Stimulated activated CD8-positive, alpha-beta memory T cell treated with anti-CD3 and anti-CD28 coated beads, Interleukin-7, amount 100 ng/mL, for 48 hours (primary cell): ENCODE measurements at regions not wholly inside any gene's neighbourhood (a gene's known extent, or its start where the extent isn't known, plus 50 kb on each side); places are given as distances from the start of the nearest gene placed in this dataset.
"Not testable (repeated sequence)": the region's sequence is repeated elsewhere in the genome, so short reads cannot be mapped to it uniquely, and the experiment has no call there.

Experiments
- DNase-seq, 2 donors: peaks; one replicate each; pipeline ENCODE4 v3.0.0-alpha.2; 2020; ENCODE audit warnings: low read depth in 1 of 2; ENCODE audit errors: extremely low read depth in 1 of 2

DNA sequence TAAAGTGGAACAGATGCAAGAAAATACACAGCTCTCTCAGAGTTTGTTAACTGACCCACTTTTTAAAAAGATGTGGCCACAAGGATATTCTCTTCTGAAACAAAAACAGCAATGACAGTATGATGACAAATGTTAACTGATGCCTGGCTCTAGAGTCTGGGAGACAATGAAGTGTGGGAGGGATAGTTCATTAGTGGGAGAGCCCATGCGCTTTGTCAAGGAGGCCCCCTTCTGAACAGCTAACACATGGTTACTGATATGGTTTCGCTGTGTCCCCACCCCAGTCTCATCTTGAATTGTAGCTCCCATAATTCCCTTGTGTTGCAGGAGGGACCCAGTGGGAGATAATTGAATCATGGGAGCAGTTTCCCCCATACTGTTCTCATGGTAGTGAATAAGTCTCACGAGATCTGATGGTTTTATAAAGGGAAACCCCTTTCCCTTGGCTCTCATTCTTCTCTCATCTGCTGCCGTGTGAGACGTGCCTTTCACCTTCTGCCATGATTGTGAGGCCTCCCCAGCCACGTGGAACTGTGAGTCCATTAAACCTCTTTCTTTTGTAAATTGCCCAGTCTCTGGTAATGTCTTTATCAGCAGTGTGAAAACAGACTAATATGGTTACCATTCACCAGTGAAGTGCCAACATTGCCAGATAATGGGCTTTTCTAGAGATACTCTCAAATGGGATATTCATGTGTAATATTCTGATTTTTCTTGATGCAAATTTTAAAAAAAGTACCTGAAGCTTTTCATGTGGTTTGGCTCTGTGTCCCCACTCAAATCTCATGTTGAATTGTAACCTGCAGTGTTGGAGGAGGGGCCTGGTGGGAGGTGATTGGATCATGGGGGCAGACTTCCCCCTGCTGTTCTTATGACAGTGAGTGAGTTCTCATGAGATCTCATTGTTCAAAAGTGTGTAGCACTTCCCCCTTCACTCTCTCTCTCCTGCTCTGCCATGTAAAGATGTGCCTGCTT, 435.8 kb downstream of the SHISA9 start:
- DNase-seq = not testable (repeated sequence)

DNA sequence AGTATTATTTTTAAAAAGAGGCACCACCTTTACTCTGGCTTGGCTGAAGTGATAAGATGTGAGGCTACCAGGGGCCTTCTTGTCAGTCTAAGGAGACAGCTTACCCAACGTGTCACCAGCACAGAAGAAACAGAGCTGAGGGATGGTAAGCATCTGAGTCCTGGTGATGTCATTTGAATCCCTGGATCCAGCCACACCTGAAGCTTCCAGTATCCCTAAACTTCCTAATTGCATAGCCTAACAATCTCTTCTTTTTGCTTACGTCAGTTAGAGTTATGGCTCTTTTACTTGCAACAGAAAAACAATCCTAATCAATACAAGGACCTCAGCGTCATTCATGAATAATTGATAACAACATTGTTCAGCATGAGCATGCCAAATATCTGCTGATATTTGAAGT, 436.6 kb downstream of the SHISA9 start:
- DNase-seq = no peak

DNA sequence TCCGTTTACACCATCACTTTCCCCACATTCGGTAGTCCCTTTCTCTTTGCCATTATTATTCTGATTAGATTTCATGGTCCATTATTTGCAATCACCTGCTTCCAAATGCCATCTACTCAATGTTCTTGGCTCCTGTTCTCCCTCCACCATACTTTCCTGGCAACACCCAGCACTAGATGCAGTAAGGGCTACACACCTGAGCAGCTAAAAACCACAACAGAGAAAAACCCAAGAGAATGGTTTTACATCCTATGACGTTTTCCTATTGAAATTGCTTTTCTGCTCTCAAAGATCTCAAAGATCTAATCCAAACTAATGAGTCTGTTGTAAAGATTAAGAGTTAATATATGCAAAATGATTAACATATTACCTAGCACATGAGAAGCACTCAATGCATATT, 441.3 kb downstream of the SHISA9 start:
- DNase-seq = no peak

- no peak for DNase-seq
These were observed 442.6 kb downstream of the SHISA9 start for GRCh38 chr16:13344001-13344400.

DNA sequence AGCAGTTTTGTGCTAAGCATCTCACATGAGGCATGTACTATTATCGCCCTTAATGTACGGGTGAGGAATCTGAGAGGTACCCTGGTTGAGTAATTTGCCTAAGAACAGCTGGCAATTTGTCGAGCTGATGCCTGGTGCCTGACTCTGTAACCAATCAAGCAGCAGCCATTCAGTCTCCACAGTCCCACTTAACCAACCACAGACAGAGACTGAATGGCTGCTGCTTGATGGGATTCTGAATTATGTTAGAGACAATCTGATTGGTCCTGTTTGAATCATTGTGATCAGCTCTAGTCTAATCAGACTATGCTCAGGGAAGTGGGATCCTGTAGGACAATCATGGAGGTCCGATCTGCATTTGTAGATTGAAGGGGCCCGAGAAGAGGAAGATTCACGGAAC, 447.0 kb downstream of the SHISA9 start:
- DNase-seq = no peak

GRCh38 chr16:13350000-13350399, 448.6 kb downstream of the SHISA9 start:
- no peak for DNase-seq

DNA sequence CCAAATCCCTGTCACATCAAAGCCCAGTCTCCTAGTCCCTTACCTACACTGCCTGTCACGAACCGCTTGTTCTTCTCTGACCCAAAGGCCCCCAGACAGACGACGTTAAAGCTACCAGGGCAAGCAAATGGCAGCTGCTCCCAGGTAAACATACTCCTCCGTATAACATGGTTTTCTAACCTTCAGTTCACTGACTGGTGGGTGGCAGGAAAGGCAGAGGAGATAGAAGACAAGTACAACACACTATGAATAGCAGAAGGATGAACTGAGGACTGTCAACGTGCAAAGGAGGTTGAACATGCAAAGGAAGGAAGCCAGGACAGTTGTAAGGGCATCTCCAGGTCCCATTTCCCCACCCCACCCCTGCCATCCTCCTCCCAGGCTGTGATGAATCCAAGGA, 449.8 kb downstream of the SHISA9 start:
- no peak for DNase-seq

GRCh38 chr16:13351601-13352217, 450.3 kb downstream of the SHISA9 start:
- DNase-seq = no peak

DNA sequence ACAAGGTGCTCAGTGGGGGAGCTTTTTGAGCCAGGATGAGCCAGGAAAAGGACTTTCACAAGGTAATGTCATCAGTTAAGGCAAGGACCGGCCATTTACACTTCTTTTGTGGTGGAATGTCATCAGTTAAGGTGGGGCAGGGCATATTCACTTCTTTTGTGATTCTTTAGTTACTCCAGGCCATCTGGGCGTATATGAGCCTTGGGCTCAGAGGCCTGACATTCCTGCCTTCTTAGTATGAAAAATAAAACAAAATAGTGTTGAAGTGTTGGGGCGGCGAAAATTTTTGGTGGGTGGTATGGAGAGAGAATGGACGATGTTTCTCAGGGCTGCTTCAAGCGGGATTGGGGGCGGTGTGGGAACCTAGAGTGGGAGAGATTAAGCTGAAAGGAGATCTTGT, 451.4 kb downstream of the SHISA9 start:
- DNase-seq = not testable (repeated sequence)

GRCh38 chr16:13357842-13358241, 456.4 kb downstream of the SHISA9 start:
- DNase-seq = not testable (repeated sequence)

DNA sequence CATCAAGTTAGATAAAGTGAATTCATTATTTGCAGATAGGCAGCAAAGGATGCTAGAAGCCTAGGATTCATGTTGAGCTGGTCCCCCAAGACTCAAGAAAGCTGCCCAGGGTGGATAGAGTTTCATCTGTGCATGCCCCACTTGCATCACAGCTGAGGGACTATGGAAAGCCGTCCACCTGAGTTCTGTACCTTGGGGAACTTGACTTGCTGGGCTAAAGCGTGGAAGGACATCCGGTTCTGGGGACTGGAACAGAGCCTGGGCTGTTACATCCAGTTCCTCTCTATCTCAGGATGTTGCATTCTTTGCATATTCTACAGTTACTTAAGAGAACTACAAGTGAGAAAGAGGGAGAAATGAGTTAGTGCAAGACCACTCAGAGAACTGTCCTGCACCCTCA, 458.4 kb downstream of the SHISA9 start:
- DNase-seq = no peak

GRCh38 chr16:13372421-13372820, 471.0 kb downstream of the SHISA9 start:
- no peak for DNase-seq

GRCh38 chr16:13376174-13376573, 474.8 kb downstream of the SHISA9 start:
- DNase-seq = peak in 1 of 2 donors; percentile 4

DNA sequence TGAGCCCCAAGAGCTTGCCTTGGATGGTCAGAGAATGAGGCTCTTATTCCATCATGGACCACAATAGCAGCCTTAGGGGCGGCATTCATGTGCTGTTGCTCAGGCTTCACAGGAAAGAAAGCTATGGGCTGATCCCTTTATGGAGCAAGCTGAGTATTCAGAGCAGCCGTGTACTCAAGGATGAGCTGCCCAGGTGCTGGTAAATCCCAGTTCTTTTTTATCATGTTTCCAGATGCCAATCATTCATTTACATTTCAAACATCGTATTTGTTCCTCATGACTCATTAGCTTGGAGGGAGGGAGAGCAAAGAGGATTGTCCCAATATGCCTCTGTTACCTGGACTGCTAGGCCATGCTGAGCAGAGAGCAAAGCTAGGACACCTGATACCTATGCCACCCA, 475.7 kb downstream of the SHISA9 start:
- DNase-seq = no peak

- DNase-seq = no peak
These were observed 476.8 kb downstream of the SHISA9 start for GRCh38 chr16:13378151-13378550.

DNA sequence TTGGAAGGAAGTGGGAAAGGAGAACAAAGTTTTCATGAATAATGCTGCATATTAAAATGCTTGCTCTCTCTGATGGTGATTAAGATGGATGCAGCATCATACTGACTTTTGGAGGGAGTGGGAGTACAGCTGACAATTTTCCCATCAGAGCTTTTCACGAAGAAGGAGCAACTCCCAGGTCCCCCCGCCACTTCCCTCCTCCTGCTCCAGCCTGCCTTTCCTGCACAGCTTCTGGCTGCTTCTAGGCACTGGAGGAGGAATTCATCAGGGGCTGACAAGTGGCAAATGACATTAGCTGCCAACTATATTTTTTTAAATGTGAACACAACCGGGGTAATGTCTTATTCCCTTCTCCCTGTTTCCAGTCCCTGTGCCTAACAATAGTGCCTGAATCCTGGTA, 477.9 kb downstream of the SHISA9 start:
- no peak for DNase-seq

- not testable (repeated sequence) for DNase-seq
These were observed 484.0 kb downstream of the SHISA9 start for GRCh38 chr16:13385156-13386040.

DNA sequence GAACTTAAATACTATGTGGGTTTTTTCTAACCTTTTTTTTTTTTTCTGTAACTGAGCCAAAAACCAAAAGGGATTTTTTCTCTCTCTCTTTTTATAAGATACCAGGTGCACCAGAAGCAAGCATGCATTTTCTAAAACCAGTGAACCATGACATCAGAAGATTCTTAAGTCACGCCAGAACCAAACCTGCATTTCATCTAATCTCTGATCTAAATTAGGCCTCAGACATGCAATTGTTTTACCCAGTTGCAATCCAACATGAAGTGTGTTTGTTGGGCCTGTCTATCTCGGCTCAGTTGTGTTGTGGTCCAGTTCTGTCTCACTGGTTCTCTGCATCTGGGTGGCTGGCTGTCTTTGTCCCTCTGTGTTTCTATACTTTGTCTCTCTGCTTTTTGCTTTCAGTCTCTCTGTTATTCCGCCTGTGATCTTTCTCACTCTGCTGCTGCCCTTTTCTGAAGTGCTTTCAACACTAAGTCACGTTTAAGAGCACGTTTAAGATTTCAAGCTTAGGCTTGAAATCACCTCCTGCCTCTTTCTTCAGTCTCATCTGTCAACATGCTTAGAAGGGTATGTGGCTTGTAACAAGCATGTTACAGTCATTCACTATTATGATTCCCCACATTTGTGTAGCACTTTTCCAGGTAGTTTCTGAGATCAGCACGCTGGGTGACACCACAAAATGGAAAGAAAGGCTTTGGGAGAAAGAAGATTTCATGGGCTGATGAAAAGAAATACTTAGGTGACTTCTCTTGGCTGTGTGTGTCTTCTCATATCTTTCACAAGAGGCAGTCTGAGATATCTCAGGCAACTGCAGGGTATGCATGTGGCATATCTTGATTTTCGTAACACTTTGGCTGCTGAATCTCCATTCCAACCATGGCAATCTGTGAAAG, 488.9 kb downstream of the SHISA9 start:
- no peak for DNase-seq

DNA sequence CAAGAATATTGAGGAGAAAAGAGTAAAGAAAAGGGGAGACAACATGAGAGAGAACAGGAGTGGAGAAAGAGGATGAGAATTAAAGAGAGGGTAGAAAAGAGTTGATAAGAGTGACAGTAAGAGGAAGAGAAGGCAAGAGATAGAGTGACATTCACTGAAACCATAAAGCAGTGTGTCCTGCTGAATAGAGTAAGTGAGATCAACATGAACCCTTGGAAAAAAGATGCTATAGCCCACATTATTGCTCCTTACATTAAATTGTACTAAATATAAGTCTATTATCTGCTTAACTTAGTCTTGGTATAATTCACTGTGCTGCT, 489.5 kb downstream of the SHISA9 start:
- DNase-seq = no peak

DNA sequence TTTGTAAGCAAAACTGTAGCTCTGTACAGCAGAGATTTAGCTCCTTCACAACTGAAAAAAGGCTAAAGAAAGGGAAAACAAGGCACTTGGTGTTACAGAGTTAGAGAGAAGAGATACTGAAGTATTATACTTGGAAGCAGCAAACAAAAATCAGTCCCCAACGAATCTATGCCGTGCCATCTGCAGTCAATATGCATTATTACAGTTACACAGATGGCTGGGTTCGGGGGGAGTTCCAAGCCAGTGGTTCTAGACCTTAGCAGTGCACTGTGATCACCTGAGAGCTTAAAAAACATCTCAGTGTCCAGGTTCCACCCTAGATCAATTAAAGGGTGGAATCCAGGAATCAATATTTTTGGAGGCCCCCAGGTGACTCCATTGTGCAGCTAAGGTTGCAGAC, 489.9 kb downstream of the SHISA9 start:
- no peak for DNase-seq
